ENCODE measurements at regions not wholly inside any gene's neighbourhood (a gene's known extent, or its start where the extent isn't known, plus 50 kb on each side); places are given as distances from the start of the nearest gene placed in this dataset.
"Not testable (repeated sequence)": the region's sequence is repeated elsewhere in the genome, so short reads cannot be mapped to it uniquely, and the experiment has no call there.

GRCh38 chr7:94145602-94146001 is 141.4 kb upstream of the BET1 start:
- TF ChIP-seq CTCF (IDR thresholded peaks at IDR 0.05; ENCODE audit: low read depth, low read length, missing control alignments), result no peak
- H3K4me3 ChIP-seq (ENCODE audit: low read depth, low read length), result no peak overlapping the region
- DNase-seq (ENCODE audit: low read depth), result no peak

- H3K4me3 ChIP-seq (ENCODE audit: low read depth, low read length), result no peak overlapping the region
- DNase-seq (ENCODE audit: low read depth), result no peak
- TF ChIP-seq CTCF (IDR thresholded peaks at IDR 0.05; ENCODE audit: low read depth, low read length, missing control alignments), result no peak
Measured at GRCh38 chr7:94146408-94146807, 142.3 kb upstream of the BET1 start.

- TF ChIP-seq CTCF (IDR thresholded peaks at IDR 0.05; ENCODE audit: low read depth, low read length, missing control alignments), result no peak
- no peak overlapping the region for H3K4me3 ChIP-seq (ENCODE audit: low read depth, low read length)
- DNase-seq (ENCODE audit: low read depth), result no peak
Measured at GRCh38 chr7:94149789-94150545, 145.8 kb upstream of the BET1 start.

GRCh38 chr7:94154182-94154581 is 150.0 kb upstream of the BET1 start:
- H3K4me3 ChIP-seq (ENCODE audit: low read depth, low read length), result no peak overlapping the region
- no peak for TF ChIP-seq CTCF (IDR thresholded peaks at IDR 0.05; ENCODE audit: low read depth, low read length, missing control alignments)
- DNase-seq (ENCODE audit: low read depth), result no peak

- H3K4me3 ChIP-seq (ENCODE audit: low read depth, low read length), result no peak overlapping the region
- DNase-seq (ENCODE audit: low read depth), result no peak
- TF ChIP-seq CTCF (IDR thresholded peaks at IDR 0.05; ENCODE audit: low read depth, low read length, missing control alignments), result no peak
Measured at GRCh38 chr7:94154858-94155257, 150.7 kb upstream of the BET1 start.

- not testable (repeated sequence) for DNase-seq (ENCODE audit: low read depth)
Measured at GRCh38 chr7:94157659-94158306, 153.6 kb upstream of the BET1 start.

GRCh38 chr7:94160719-94161435 is 156.7 kb upstream of the BET1 start:
- peak overlapping the region; percentile 32; the same call in 1 of the 2 replicates for H3K4me3 ChIP-seq (ENCODE audit: low read depth, low read length)
- no peak for TF ChIP-seq CTCF (IDR thresholded peaks at IDR 0.05; ENCODE audit: low read depth, low read length, missing control alignments)
- peak; percentile 54 for DNase-seq (ENCODE audit: low read depth)

More at GRCh38 chr7:94157659-94158306, 153.6 kb upstream of the BET1 start:
- H3K4me3 ChIP-seq (ENCODE audit: low read depth, low read length), result not testable (repeated sequence)
